HCT116 (cell line): ENCODE measurements at regions not wholly inside any gene's neighbourhood (a gene's known extent, or its start where the extent isn't known, plus 50 kb on each side); places are given as distances from the start of the nearest gene placed in this dataset.

Experiments used
- ATAC-seq: fragments of 200-7000 bp; cut with Tn5 transposase; 2 replicates; pipeline ENCODE4 v1.9.1; 2020; ENCODE audit warnings: mild to moderate bottlenecking, moderate library complexity
- BruUV-seq: library from RNA; stranded (reverse); fragments of 400-500 nt; replicated peaks from 2 replicates; lab custom pipeline; 2021; lab: Mats Ljungman, UMichigan
- CTCF ChIA-PET: fragments of 300-600 bp; sonication (Branson Sonifier 250); formaldehyde crosslinking; loops from one replicate; lab custom pipeline; 2021; ENCODE audit warnings: antibody characterized with exemption; lab: Charles Lee
- POLR2A ChIA-PET: fragments of 300-600, 350-600 bp; sonication (Branson Sonifier 250); formaldehyde crosslinking; loops from one replicate; lab custom pipeline; 2021; ENCODE audit warnings: antibody characterized with exemption; lab: Charles Lee
- RAD21 ChIA-PET, 2 experiments: fragments of 300-600 bp; sonication (Branson Sonifier 250); formaldehyde crosslinking; loops; one replicate each; lab custom pipeline; 2023; ENCODE audit warnings: low total read pairs in 2 of 2; ENCODE audit not compliant: uncharacterized antibody in 2 of 2, unreplicated experiment in 2 of 2, low non-redundant PET in 1 of 2; lab: Charles Lee
- DNase-seq: peaks from one replicate; pipeline ENCODE4 v3.0.0-alpha.2; 2010; ENCODE audit warnings: low read depth, low spot score
- H2AFZ ChIP-seq: fragments of 200-600 bp; shearing (Covaris generic), sonication (generic); 2 replicates; pipeline ENCODE4 v1.6.1; 2017; ENCODE audit warnings: low read depth, mixed run types, mixed read lengths, antibody characterized with exemption, low read length; ENCODE audit not compliant: poor library complexity, severe bottlenecking
- H3K27ac ChIP-seq: 2 replicates; pipeline ENCODE4 v1.5.1; 2012; ENCODE audit warnings: low read depth, low read length
- H3K27me3 ChIP-seq: fragments of 200-600 bp; sonication (generic); 2 replicates; pipeline ENCODE4 v1.6.1; 2016; ENCODE audit warnings: mixed run types, low read length, mixed read lengths; ENCODE audit not compliant: insufficient read depth
- H3K36me3 ChIP-seq, 2 experiments: fragments of 200-500 bp in 1 of 2; fragments of 200-600 bp in 1 of 2; sonication (Bioruptor generic) in 1 of 2; sonication (generic) in 1 of 2; 2 replicates each; pipeline versions ENCODE4 v1.5.1 to v1.6.1; 2014 to 2016; ENCODE audit warnings: low read length in 2 of 2, inconsistent platforms in 1 of 2, mixed read lengths in 1 of 2, mixed run types in 1 of 2; ENCODE audit not compliant: insufficient read depth in 2 of 2, control insufficient read depth in 1 of 2
- H3K4me1 ChIP-seq, 2 experiments: fragments of 200-600 bp in 1 of 2; sonication (generic) in 1 of 2; 2 replicates each; pipeline versions ENCODE4 v1.5.1 to v1.6.1; 2012 to 2017; ENCODE audit warnings: low read length in 2 of 2, inconsistent platforms in 1 of 2, mild to moderate bottlenecking in 1 of 2, mixed read lengths in 1 of 2, mixed run types in 1 of 2, moderate library complexity in 1 of 2; ENCODE audit not compliant: insufficient read depth in 2 of 2, control insufficient read depth in 1 of 2
- H3K4me2 ChIP-seq: fragments of 200-600 bp; sonication (generic); 2 replicates; pipeline ENCODE4 v1.6.1; 2017; ENCODE audit warnings: mixed run types, low read length, mixed read lengths
- H3K4me3 ChIP-seq, 2 experiments: fragments of 200-600 bp in 1 of 2; sonication (generic) in 1 of 2; replicated peaks in 1 of 2; 2 replicates each; pipeline ENCODE4 v1.5.1; 2011 to 2016; ENCODE audit warnings: low read length in 2 of 2, control low read depth in 1 of 2, low read depth in 1 of 2, mild to moderate bottlenecking in 1 of 2, mixed read lengths in 1 of 2, mixed run types in 1 of 2
- H3K79me2 ChIP-seq: fragments of 200-600 bp; sonication (generic); 2 replicates; pipeline ENCODE4 v1.6.1; 2017; ENCODE audit warnings: mild to moderate bottlenecking, mixed run types, low read length, moderate library complexity, mixed read lengths; ENCODE audit not compliant: insufficient read depth
- H3K9ac ChIP-seq: fragments of 200-600 bp; sonication (generic); 2 replicates; pipeline ENCODE4 v1.6.1; 2016; ENCODE audit warnings: low read length, mixed read lengths
- H3K9me2 ChIP-seq: fragments of 200-600 bp; sonication (generic), shearing (Covaris generic); 2 replicates; pipeline ENCODE4 v1.6.1; 2017; ENCODE audit warnings: mixed run types, mild to moderate bottlenecking, moderate library complexity; ENCODE audit not compliant: insufficient read depth
- H3K9me3 ChIP-seq, 2 experiments: fragments of 200-500 bp in 1 of 2; fragments of 200-600 bp in 1 of 2; sonication (Bioruptor generic) in 1 of 2; sonication (generic) in 1 of 2; 2 replicates each; pipeline ENCODE4 v1.6.1; 2014 to 2017; ENCODE audit warnings: low read length in 2 of 2, mixed read lengths in 2 of 2, inconsistent platforms in 1 of 2, low read depth in 1 of 2, mild to moderate bottlenecking in 1 of 2, mixed run types in 1 of 2, moderate library complexity in 1 of 2; ENCODE audit not compliant: control insufficient read depth in 1 of 2, insufficient read depth in 1 of 2
- H4K20me1 ChIP-seq: fragments of 200-600 bp; sonication (generic), shearing (Covaris generic); 2 replicates; pipeline ENCODE4 v1.6.1; 2017; ENCODE audit warnings: mixed run types, mild to moderate bottlenecking, moderate library complexity; ENCODE audit not compliant: insufficient read depth
- ATF3 ChIP-seq: IDR thresholded peaks from 2 replicates; pipeline ENCODE4 v1.6.1; 2012
- CEBPB ChIP-seq: IDR thresholded peaks from 2 replicates; pipeline ENCODE4 v1.6.1; 2012; ENCODE audit warnings: low read depth
- EGR1 ChIP-seq: IDR thresholded peaks from 2 replicates; pipeline ENCODE4 v1.6.1; 2012; ENCODE audit warnings: low read depth
- EZH2 ChIP-seq: fragments of 200-600 bp; sonication (generic); IDR thresholded peaks from 2 replicates; pipeline ENCODE4 v1.6.1; 2017; ENCODE audit warnings: antibody characterized with exemption, mixed run types
- FOSL1 ChIP-seq: IDR thresholded peaks from 2 replicates; pipeline ENCODE4 v1.6.1; 2012; ENCODE audit warnings: low read depth
- REST ChIP-seq: IDR thresholded peaks from 2 replicates; pipeline ENCODE4 v1.6.1; 2012; ENCODE audit warnings: low read depth
- SIN3A ChIP-seq: IDR thresholded peaks from 2 replicates; pipeline ENCODE4 v1.6.1; 2012; ENCODE audit warnings: low read depth
- SRF ChIP-seq: IDR thresholded peaks from 2 replicates; pipeline ENCODE4 v1.6.1; 2012; ENCODE audit warnings: low read depth
- YY1 ChIP-seq: IDR thresholded peaks from 2 replicates; pipeline ENCODE4 v1.6.1; 2011; ENCODE audit warnings: low read length, low read depth, moderate library complexity, mild to moderate bottlenecking; ENCODE audit not compliant: insufficient replicate concordance; ENCODE audit errors: extremely low read depth
- intact Hi-C: fragments of 100-400 bp; cut with micrococcal nuclease; formaldehyde crosslinking; loops from 2 replicates; pipeline ENCODE4 v1.10.0; 2022

- Histone ChIP-seq H2AFZ (no peak overlapping the region), H3K9ac (no peak overlapping the region), H3K9me2 (no peaks in the 10 kb centered on the region), H3K27me3 (no peaks in the 10 kb centered on the region), H3K79me2 (no peaks in the 10 kb centered on the region), H3K4me2 (no peak overlapping the region), H3K4me1 (no peaks in the 10 kb centered on the region), H3K27ac (no peak overlapping the region), H3K9me3 (peaks cover 8 to 25% of the 10 kb centered on the region in 2 experiments; a peak in 2 of 4 replicates), H4K20me1 (no peaks in the 10 kb centered on the region), H3K4me3 (no peak overlapping the region), H3K36me3 (no peaks in the 10 kb centered on the region)
- RAD21 ChIA-PET: no interaction called here
- POLR2A ChIA-PET: no interaction called here
- BruUV-seq: no TSS peak
- CTCF ChIA-PET: no interaction called here
- ATAC-seq (no peak), DNase-seq (no peak)
- intact Hi-C loops: no loop called here
- TF ChIP-seq FOSL1 (no peak), REST (no peak), YY1 (no peak), CEBPB (no peak)
- TF ChIP-seq, all 23 proteins: peak for 0
Observed at GRCh38 chr16:64421515-64421914, 700.3 kb downstream of the CDH11 start.

- Histone ChIP-seq H3K4me1 (no peaks in the 10 kb centered on the region), H4K20me1 (no peaks in the 10 kb centered on the region), H3K4me2 (no peak overlapping the region), H3K4me3 (no peak overlapping the region), H3K9me2 (no peaks in the 10 kb centered on the region), H3K27me3 (no peaks in the 10 kb centered on the region), H3K9me3 (peaks cover 8 to 38% of the 10 kb centered on the region in 2 experiments; a peak in 2 of 4 replicates), H3K9ac (no peak overlapping the region), H3K36me3 (no peaks in the 10 kb centered on the region), H3K27ac (no peak overlapping the region), H3K79me2 (no peaks in the 10 kb centered on the region), H2AFZ (no peak overlapping the region)
- DNase-seq (no peak), ATAC-seq (no peak)
- TF ChIP-seq YY1: no peak
- no peak for TF ChIP-seq SIN3A
- TF ChIP-seq SRF: no peak
- TF ChIP-seq REST: no peak
- no peak for TF ChIP-seq CEBPB
- no peak for TF ChIP-seq ATF3
- TF ChIP-seq EGR1: no peak
- TF ChIP-seq EZH2: no peak
- no TSS peak for BruUV-seq
- intact Hi-C loops: no loop called here
- CTCF ChIA-PET: no interaction called here
- POLR2A ChIA-PET: no interaction called here
- RAD21 ChIA-PET: no interaction called here
Observed at GRCh38 chr16:64419832-64420231, 702.0 kb downstream of the CDH11 start.
